AG08396 (cell line): ENCODE measurements at regions not wholly inside any gene's neighbourhood (a gene's known extent, or its start where the extent isn't known, plus 50 kb on each side); places are given as distances from the start of the nearest gene placed in this dataset.
"Not testable (repeated sequence)": the region's sequence is repeated elsewhere in the genome, so short reads cannot be mapped to it uniquely, and the experiment has no call there.

Experiments used
- DNase-seq: peaks from one replicate; pipeline ENCODE4 v3.0.0; 2012; ENCODE audit warnings: low spot score, mixed read lengths

- no peak for DNase-seq
These were observed 52.0 kb downstream of the OLIG1 start for GRCh38 chr21:33121715-33122475.

- DNase-seq = no peak
These were observed 52.6 kb downstream of the OLIG1 start for GRCh38 chr21:33122507-33122906.

- DNase-seq = no peak
These were observed 53.6 kb downstream of the OLIG1 start for GRCh38 chr21:33123374-33124123.

DNA sequence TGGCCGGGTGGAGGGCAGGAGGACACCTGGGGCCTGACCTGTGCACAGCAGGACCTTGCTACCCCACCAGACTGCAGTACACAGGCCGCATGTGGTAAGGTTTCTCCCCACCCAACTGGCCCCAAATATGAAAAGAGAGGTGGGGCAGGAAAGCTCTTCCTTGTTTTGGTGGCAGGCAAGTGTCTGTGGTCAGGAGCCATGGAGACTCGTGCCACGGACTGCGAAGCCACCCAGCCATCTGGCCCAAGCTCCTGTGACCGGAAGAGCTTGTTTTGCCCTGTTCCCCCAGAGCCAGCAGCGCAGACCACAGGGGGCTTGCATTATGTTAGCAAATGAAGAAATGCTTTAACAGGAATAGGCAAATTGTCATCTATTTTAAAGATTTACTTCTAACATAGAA lies 54.9 kb downstream of the OLIG1 start:
- no peak for DNase-seq

GRCh38 chr21:33125680-33126375 lies 55.9 kb downstream of the OLIG1 start:
- no peak for DNase-seq

GRCh38 chr21:33126569-33126968 lies 56.6 kb downstream of the OLIG1 start:
- DNase-seq = no peak

GRCh38 chr21:33127154-33127867 lies 57.4 kb downstream of the OLIG1 start:
- peak; percentile 78 for DNase-seq

DNA sequence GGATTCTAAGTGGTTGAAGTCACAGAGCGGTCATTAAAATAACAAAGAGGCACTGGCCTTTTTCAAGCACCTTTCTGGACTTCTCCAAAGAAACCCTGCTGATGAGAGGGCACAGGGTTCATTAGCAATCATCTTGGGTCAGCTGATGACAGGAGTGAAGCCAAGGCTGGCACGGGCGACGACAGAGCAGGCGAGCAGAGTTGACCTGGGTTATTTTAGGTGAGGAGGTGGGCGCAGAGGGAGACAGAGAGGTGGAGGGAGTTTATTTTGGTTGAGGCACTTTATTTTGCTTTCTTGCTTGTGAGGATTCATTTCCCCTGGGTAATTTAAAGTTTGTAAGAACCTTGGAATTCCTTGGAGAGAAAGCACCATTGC lies 57.9 kb downstream of the OLIG1 start:
- DNase-seq = no peak

- no peak for DNase-seq
These were observed 58.6 kb downstream of the OLIG1 start for GRCh38 chr21:33128538-33128937.

DNA sequence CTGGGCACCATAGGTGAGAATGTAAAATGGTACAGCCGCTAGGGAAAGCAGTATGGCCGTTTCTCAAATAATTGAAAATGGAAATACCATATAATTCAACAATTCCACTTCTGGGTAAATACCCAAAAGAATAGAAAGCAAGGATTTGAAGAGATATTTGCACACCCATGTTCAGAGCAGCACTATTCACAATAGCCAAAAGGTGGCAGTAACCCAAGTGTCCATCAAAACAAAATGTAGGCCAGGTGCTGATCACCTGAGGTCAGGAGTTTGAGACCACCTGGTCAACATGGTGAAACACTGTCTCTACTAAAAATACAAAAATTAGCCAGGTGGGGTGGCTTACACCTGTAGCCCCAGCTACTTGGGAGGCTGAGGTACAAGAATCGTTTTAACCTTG lies 62.1 kb downstream of the OLIG1 start:
- no peak for DNase-seq

DNA sequence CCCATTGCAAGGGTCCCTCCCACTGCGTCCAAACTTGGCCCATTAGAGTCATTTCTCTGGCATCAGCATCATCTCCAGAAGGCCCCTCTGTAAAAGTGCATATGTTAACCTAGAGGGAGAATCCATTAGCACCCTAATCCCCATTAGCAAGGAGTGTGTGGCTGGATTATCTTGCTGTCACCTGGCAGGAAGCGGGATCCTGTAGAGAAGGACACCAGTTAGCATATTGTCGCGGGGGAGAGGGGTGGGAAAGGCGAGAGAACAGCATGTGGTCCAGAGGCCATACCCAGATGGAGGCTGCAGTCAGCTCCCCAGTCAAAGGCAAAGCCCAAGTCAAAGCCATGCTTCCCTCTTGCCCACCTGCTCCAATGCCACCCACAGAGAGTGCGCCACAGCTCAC lies 64.0 kb downstream of the OLIG1 start:
- no peak for DNase-seq

- no peak for DNase-seq
These were observed 66.0 kb downstream of the OLIG1 start for GRCh38 chr21:33135925-33136324.

DNA sequence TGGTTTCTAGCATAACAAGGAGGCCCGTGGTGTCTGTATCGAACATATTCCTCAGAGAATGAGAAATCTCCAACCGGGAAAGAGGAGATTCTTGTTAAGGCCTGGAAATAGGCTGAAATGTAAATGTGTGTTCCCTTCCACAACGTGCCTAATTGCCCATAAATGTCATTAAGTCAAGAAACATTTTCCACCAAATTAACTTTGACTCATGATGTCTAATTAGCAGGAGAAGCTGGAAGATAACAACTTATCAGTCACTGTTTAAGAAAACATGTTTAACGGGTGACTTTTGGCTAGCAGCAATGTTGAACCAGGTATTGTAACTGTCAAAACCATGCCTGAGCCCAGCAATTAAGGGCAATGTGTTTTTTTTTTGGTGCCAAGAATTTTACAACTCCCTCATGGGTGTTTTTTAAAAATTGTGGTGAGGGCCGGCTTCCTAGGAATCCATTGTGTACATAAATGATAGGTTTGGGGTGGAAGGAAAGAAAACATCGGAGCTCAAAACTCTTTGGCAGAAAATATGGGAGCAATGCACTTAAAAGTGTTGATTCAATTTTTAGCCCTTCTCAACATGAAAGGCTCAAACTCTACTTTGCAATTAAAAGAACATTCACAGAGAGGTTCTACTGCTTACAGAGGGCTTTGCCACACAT lies 67.0 kb downstream of the OLIG1 start:
- DNase-seq = no peak

- no peak for DNase-seq
These were observed 69.1 kb downstream of the OLIG1 start for GRCh38 chr21:33139084-33139483.

DNA sequence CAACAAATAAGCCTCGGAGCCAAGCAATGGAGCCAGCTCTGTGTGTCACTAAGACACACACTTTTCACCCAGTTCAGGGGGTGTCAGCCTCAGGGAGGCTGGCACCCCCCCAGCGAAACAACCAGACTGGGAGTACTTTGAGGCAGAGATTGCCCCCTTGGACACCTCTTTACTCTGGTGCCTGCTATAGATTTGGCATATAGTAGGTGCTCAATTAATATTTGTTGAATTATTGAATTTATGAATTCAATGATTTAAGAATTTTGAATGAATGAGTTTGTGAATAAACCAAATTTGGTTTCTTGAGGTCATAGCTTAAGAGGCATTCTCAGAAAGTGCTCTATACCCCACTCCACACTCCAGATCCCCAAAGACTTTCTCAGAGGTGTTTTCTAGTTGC lies 70.3 kb downstream of the OLIG1 start:
- DNase-seq = no peak

DNA sequence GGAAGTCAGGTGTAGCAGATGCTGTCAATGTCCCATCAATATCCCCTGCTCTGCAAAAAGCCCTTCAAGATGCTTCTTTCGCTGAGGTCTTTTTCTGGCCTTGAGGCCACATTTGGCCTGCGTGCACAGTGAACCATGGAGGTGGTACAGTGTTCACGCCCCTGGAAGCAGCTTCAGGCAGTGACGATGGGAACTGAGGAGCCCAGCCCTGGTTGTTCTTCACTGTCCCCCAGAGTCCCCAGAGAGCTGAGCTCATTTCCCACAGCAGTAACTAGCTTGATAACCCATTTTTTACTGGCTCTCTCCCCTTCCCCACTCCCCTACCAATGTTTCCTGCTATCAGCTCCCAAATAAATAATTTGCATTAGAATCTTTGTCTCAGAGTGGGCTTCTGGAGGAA lies 76.5 kb downstream of the OLIG1 start:
- DNase-seq = no peak

DNA sequence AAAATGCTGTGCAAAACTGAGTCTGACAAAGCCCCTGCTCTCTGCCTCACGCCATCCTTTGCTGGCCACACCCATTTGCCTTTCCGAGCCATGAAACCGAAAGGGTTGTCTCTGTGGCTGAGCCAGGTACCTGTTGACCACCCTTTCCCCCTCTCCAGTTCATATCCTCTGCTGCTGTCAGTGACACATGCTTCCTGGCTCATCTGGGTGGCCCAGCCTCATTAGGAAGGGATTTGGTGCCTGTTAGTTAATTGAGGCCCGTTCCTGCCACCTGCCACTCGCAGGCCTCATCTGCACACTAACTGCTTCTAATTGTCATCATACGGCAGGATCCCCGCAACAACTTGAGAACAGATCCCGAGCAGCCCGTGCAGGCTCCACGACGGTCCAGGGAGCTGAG lies 79.2 kb downstream of the OLIG1 start:
- no peak for DNase-seq

DNA sequence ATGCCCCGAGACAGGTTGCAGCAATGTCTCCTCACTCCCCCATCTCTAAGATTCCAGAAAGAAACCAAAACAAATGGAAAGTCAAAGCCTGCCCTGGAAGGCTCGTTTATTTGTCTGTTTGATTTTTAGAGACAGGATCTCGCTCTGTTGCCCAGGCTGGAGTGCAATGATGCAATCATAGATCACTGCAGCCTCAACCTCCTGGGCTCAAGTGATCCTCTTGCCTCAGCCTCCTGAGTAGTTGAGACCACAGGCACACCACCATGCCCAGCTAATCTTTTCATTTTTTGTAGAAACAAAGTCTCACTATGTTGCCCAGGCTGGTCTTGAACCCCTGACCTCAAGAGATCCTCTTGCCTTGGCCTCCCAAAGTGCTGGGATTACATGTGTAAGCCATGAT lies 78.8 kb upstream of the IFNAR2 start:
- DNase-seq = not testable (repeated sequence)

DNA sequence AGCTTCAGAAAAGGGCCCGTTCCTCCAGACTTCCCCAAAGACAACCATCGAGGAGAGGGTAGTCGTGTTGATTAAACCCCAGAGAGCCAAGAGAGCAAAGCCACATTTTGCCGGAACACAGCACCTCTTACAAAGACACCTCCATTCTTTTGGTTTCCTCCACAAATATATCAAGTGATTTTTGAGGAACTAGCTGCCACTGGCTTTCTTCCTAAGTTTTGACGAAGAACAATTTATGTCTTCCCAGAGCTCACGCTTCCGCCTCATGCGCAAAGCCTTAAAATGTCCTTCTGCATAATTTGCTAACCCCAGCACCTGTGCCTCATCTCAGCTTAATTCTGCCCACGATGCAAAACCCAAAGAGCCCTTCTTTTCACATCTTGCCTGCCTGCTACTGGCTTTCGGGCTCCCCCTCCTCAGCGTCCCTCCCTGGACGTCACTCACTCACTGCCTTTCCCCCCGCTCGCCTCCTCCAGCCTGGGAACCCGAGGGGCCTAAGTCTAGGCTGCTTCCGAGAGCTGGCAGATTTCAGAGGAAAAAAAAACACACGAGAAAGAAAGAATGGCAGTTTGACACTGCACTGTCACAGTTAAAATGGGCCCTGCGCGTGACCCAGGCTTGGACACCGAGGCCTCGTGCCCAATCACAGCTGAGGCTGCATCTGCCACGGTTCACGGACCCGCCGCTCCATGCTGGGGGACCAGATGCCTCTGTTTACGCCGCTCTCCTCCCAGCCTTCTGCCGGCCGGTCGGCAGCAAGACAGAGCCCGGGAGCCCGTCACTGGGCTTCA lies 77.6 kb upstream of the IFNAR2 start:
- no peak for DNase-seq

GRCh38 chr21:33152732-33153130 lies 77.0 kb upstream of the IFNAR2 start:
- no peak for DNase-seq

GRCh38 chr21:33155005-33155404 lies 74.7 kb upstream of the IFNAR2 start:
- DNase-seq = no peak
